GM18520 (cell line): ENCODE measurements at regions not wholly inside any gene's neighbourhood (a gene's known extent, or its start where the extent isn't known, plus 50 kb on each side); places are given as distances from the start of the nearest gene placed in this dataset.
"Not testable (repeated sequence)": the region's sequence is repeated elsewhere in the genome, so short reads cannot be mapped to it uniquely, and the experiment has no call there.

ENCODE experiments used
- ATAC-seq: cut with Tn5 transposase; IDR thresholded peaks from one replicate; pipeline ENCODE4 v1.9.1; 2021; ENCODE audit not compliant: unreplicated experiment

GRCh38 chr13:89518289-89519077 lies 1829.0 kb upstream of the MIR17HG start:
- no peak for ATAC-seq

GRCh38 chr13:89520468-89520867 lies 1827.0 kb upstream of the MIR17HG start:
- no peak for ATAC-seq

GRCh38 chr13:89521672-89522071 lies 1825.8 kb upstream of the MIR17HG start:
- ATAC-seq: not testable (repeated sequence)

- no peak for ATAC-seq
Measured at GRCh38 chr13:89541091-89542030, 1806.1 kb upstream of the MIR17HG start.

- ATAC-seq: no peak
Measured at GRCh38 chr13:89550938-89551337, 1796.5 kb upstream of the MIR17HG start.

GRCh38 chr13:89554801-89555200 lies 1792.7 kb upstream of the MIR17HG start:
- ATAC-seq: no peak

- no peak for ATAC-seq
Measured at GRCh38 chr13:89565476-89566100, 1781.9 kb upstream of the MIR17HG start.

- ATAC-seq: no peak
Measured at GRCh38 chr13:89567025-89567424, 1780.5 kb upstream of the MIR17HG start.

GRCh38 chr13:89568276-89568675 lies 1779.2 kb upstream of the MIR17HG start:
- ATAC-seq: no peak

- no peak for ATAC-seq
Measured at GRCh38 chr13:89568746-89569145, 1778.7 kb upstream of the MIR17HG start.

GRCh38 chr13:89571676-89572075 lies 1775.8 kb upstream of the MIR17HG start:
- ATAC-seq: no peak

- no peak for ATAC-seq
Measured at GRCh38 chr13:89574077-89574476, 1773.4 kb upstream of the MIR17HG start.

GRCh38 chr13:89577301-89577700 lies 1770.2 kb upstream of the MIR17HG start:
- no peak for ATAC-seq

GRCh38 chr13:89584058-89584620 lies 1763.3 kb upstream of the MIR17HG start:
- no peak for ATAC-seq

GRCh38 chr13:89602655-89603054 lies 1744.8 kb upstream of the MIR17HG start:
- ATAC-seq: no peak

GRCh38 chr13:89603187-89603586 lies 1744.3 kb upstream of the MIR17HG start:
- no peak for ATAC-seq

- ATAC-seq: no peak
Measured at GRCh38 chr13:89609318-89609717, 1738.2 kb upstream of the MIR17HG start.

- no peak for ATAC-seq
Measured at GRCh38 chr13:89610331-89610730, 1737.2 kb upstream of the MIR17HG start.

- ATAC-seq: no peak
Measured at GRCh38 chr13:89610881-89611280, 1736.6 kb upstream of the MIR17HG start.

- no peak for ATAC-seq
Measured at GRCh38 chr13:89627996-89628395, 1719.5 kb upstream of the MIR17HG start.

- no peak for ATAC-seq
Measured at GRCh38 chr13:89628567-89628966, 1718.9 kb upstream of the MIR17HG start.
